ENCODE measurements at regions not wholly inside any gene's neighbourhood (a gene's known extent, or its start where the extent isn't known, plus 50 kb on each side); places are given as distances from the start of the nearest gene placed in this dataset.
A peak's percentile ranks its signal among the peaks of the same experiment; 100 is the strongest.

DNA sequence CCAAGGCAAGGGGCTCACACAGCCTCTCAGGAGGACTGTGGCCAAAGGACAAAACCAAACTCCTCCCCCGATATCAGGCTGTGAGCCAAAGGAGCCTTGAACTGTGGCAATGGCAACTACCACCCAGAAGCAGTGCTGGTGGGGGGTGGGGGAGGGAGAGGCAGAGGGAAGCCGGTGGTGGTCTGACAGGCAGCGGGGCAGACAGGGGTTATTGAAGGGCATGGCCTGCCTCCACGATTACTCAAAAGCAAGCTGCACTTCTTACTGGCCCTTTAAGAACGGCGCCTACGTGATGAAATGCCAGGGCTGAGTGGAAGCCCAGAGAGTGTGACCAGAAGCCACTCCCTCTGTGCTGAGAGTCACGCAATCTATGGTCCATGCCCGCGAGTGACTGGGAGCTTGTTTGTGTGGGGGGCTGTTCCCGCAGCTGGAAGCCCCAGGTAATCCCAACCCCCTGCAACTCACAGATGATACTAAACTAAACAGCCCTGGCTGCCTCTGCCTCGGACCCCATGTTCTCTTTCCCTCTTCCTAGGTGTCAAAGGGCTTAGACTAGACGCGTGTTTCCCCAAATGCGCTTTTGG is 128.2 kb upstream of the CXCR4 start (continued):
- TF ChIP-seq PRDM15 (CRISPR knock-in tag; IDR thresholded peaks at IDR 0.05) (no peak), USF2 (IDR thresholded peaks at IDR 0.05; ENCODE audit: borderline replicate concordance, low read depth, low read length) (no peak; the same call in 1 of the 2 replicates), ZNF274 (IDR thresholded peaks at IDR 0.05; ENCODE audit: insufficient read depth, insufficient read length) (no peak), NFXL1 (IDR thresholded peaks at IDR 0.05; ENCODE audit: borderline replicate concordance) (no peak), IKZF2 (IDR thresholded peaks at IDR 0.05) (peak; percentile 77 to 88), FOS (IDR thresholded peaks at IDR 0.05; ENCODE audit: borderline replicate concordance, extremely low read depth, insufficient read length) (no peak), BRCA1 (IDR thresholded peaks at IDR 0.05; ENCODE audit: low read depth, low read length) (no peak), MXI1 (IDR thresholded peaks at IDR 0.05; ENCODE audit: low read depth, low read length) (no peak), TCF7 (IDR thresholded peaks at IDR 0.05; ENCODE audit: borderline replicate concordance) (no peak), TBL1XR1 (IDR thresholded peaks at IDR 0.05; ENCODE audit: low read depth, low read length) (0 out of 2 replicates have a peak, but pooled peaks have one; percentile 32), CHD2 (IDR thresholded peaks at IDR 0.05; ENCODE audit: borderline replicate concordance, low read depth, low read length) (peak; percentile 79), CBX3 (IDR thresholded peaks at IDR 0.05; ENCODE audit: borderline replicate concordance, low read depth) (no peak), RB1 (IDR thresholded peaks at IDR 0.05; ENCODE audit: borderline replicate concordance) (peak; percentile 44; the same call in 1 of the 2 replicates), NFYA (IDR thresholded peaks at IDR 0.05; ENCODE audit: borderline replicate concordance, low read depth, low read length) (no peak), RAD51 (IDR thresholded peaks at IDR 0.05) (no peak), SREBF2 (IDR thresholded peaks at IDR 0.05; ENCODE audit: low read length) (no peak), PML (IDR thresholded peaks at IDR 0.05; ENCODE audit: low read length) (no peak), BMI1 (IDR thresholded peaks at IDR 0.05; ENCODE audit: borderline replicate concordance) (peak; percentile 41; the same call in 1 of the 2 replicates), TCF12 (IDR thresholded peaks at IDR 0.05; ENCODE audit: low read depth, low read length) (peak; percentile 58; the same call in 1 of the 2 replicates), ZNF207 (IDR thresholded peaks at IDR 0.05; ENCODE audit: borderline replicate concordance) (peak; percentile 16; the same call in 1 of the 2 replicates), SIX5 (IDR thresholded peaks at IDR 0.05; ENCODE audit: low read depth, low read length, severe bottlenecking) (no peak), HDAC2 (IDR thresholded peaks at IDR 0.05) (no peak), SIN3A (IDR thresholded peaks at IDR 0.05; ENCODE audit: low read depth, low read length) (no peak)
- TF ChIP-seq, protein P1, sequence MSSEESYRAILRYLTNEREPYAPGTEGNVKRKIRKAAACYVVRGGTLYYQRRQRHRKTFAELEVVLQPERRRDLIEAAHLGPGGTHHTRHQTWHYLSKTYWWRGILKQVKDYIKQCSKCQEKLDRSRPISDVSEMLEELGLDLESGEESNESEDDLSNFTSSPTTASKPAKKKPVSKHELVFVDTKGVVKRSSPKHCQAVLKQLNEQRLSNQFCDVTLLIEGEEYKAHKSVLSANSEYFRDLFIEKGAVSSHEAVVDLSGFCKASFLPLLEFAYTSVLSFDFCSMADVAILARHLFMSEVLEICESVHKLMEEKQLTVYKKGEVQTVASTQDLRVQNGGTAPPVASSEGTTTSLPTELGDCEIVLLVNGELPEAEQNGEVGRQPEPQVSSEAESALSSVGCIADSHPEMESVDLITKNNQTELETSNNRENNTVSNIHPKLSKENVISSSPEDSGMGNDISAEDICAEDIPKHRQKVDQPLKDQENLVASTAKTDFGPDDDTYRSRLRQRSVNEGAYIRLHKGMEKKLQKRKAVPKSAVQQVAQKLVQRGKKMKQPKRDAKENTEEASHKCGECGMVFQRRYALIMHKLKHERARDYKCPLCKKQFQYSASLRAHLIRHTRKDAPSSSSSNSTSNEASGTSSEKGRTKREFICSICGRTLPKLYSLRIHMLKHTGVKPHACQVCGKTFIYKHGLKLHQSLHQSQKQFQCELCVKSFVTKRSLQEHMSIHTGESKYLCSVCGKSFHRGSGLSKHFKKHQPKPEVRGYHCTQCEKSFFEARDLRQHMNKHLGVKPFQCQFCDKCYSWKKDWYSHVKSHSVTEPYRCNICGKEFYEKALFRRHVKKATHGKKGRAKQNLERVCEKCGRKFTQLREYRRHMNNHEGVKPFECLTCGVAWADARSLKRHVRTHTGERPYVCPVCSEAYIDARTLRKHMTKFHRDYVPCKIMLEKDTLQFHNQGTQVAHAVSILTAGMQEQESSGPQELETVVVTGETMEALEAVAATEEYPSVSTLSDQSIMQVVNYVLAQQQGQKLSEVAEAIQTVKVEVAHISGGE (CRISPR knock-in tag; IDR thresholded peaks at IDR 0.05), result no peak

All from GM12878 (cell line).